ENCODE measurements at regions not wholly inside any gene's neighbourhood (a gene's known extent, or its start where the extent isn't known, plus 50 kb on each side); places are given as distances from the start of the nearest gene placed in this dataset.

- no peak overlapping the region for H4K5ac ChIP-seq (ENCODE audit: insufficient read length, low read depth, low read length)
- Mint-ChIP-seq H3K27me3 (ENCODE audit: low read depth) (no peaks in the 10 kb centered on the region), H3K9me3 (peaks cover 1 to 6% of the 10 kb centered on the region in 2 experiments; a peak in 4 of 5 replicates), H3K36me3 (ENCODE audit: insufficient read depth in 1 of 3, low read depth in 3 of 3) (peaks cover 0 to 20% (median 6%) of the 10 kb centered on the region in 3 experiments; a peak in 4 of 7 replicates), H3K4me1 (peaks cover 14 to 21% of the 10 kb centered on the region in 2 experiments), H3K4me3 (no peak overlapping the region), H3K27ac (no peak overlapping the region)
- H4K91ac ChIP-seq (ENCODE audit: insufficient read length, low read depth, low read length), result no peak overlapping the region
- no peak overlapping the region for H2BK20ac ChIP-seq (ENCODE audit: low read depth, low read length, poor library complexity, severe bottlenecking)
- H3K23ac ChIP-seq (ENCODE audit: insufficient read length, low read depth, low read length), result no peak overlapping the region
- H2BK12ac ChIP-seq (ENCODE audit: insufficient read length, low read depth, low read length), result no peak overlapping the region
- H3K4ac ChIP-seq (ENCODE audit: low read depth, low read length), result no peak overlapping the region
- H2AK5ac ChIP-seq (ENCODE audit: insufficient read length, low read length), result no peak overlapping the region
- H3K9ac ChIP-seq (ENCODE audit: extremely low read depth, insufficient read length, low read length), result no peak overlapping the region
- H4K20me1 ChIP-seq (ENCODE audit: control insufficient read depth, insufficient read depth, insufficient read length), result no peaks in the 10 kb centered on the region
- H3K4me1 ChIP-seq (ENCODE audit: insufficient read depth, low read length), result no peaks in the 10 kb centered on the region
- H2BK5ac ChIP-seq (ENCODE audit: insufficient read length, low read length), result no peak overlapping the region
- H3K23me2 ChIP-seq (ENCODE audit: insufficient read length, low read depth, low read length, poor library complexity, severe bottlenecking), result no peaks in the 10 kb centered on the region
- TF ChIP-seq CTCF (conservative IDR thresholded peaks at IDR 0.05), result no peak
- H2BK120ac ChIP-seq (ENCODE audit: low read depth, low read length, poor library complexity, severe bottlenecking), result no peak overlapping the region
- no peak overlapping the region for H3K14ac ChIP-seq (ENCODE audit: insufficient read depth, low read length)
- no peak overlapping the region for H3K27ac ChIP-seq (ENCODE audit: insufficient read length, low read depth, low read length)
- no peak for DNase-seq
- no peaks in the 10 kb centered on the region for H3K27me3 ChIP-seq (ENCODE audit: insufficient read depth, low read length)
- no peaks in the 10 kb centered on the region for H3K79me2 ChIP-seq (ENCODE audit: insufficient read depth, low read length)
- no peaks in the 10 kb centered on the region for H3K9me3 ChIP-seq (ENCODE audit: control insufficient read depth, low read depth, low read length)
- no peak overlapping the region for H3K56ac ChIP-seq (ENCODE audit: insufficient read length, low read depth, low read length)
- no peak overlapping the region for H2AFZ ChIP-seq (ENCODE audit: low read length)
- no peak overlapping the region for H3K4me2 ChIP-seq (ENCODE audit: insufficient read depth, insufficient read length, low read length)
- H3K79me1 ChIP-seq (ENCODE audit: insufficient read depth, low read depth, low read length, poor library complexity, severe bottlenecking), result no peaks in the 10 kb centered on the region
- H3T11ph ChIP-seq (ENCODE audit: low read length), result no peak overlapping the region
- WGBS (ENCODE audit: extremely low coverage, insufficient read length, low lambda C conversion rate), result no CpG with 5 or more reads among the region's 1 CpG
- H3K18ac ChIP-seq (ENCODE audit: insufficient read length, low read depth, low read length), result no peak overlapping the region
- H4K8ac ChIP-seq (replicated peaks; ENCODE audit: insufficient read length, low read depth, low read length), result no peak overlapping the region
- no peak overlapping the region for H2BK15ac ChIP-seq (ENCODE audit: low read depth, low read length)
Measured at GRCh38 chr10:52855546-52856325, 83.2 kb upstream of the MBL2 start.
